ENCODE measurements at regions not wholly inside any gene's neighbourhood (a gene's known extent, or its start where the extent isn't known, plus 50 kb on each side); places are given as distances from the start of the nearest gene placed in this dataset.

- intact Hi-C loops (cut with DNase I, micrococcal nuclease): no loop called here
- DNase-seq (peak in 2 of 3 donors; percentile 18 to 31), ATAC-seq (no peak)
- no peak for TF ChIP-seq CTCF (IDR thresholded peaks at IDR 0.05)
- Histone ChIP-seq H3K4me3 (no peak overlapping the region), H3K36me3 (ENCODE audit: low read depth) (no peaks in the 10 kb centered on the region), H3K9me3 (no peaks in the 10 kb centered on the region), H3K4me1 (ENCODE audit: low read depth) (no peaks in the 10 kb centered on the region)
These were observed 96.1 kb downstream of the PDGFA start for GRCh38 chr7:423312-424260.

GRCh38 chr7:424301-424935 is 95.2 kb downstream of the PDGFA start:
- Histone ChIP-seq H3K36me3 (ENCODE audit: low read depth) (no peaks in the 10 kb centered on the region), H3K9me3 (no peaks in the 10 kb centered on the region), H3K4me3 (no peak overlapping the region), H3K4me1 (ENCODE audit: low read depth) (no peaks in the 10 kb centered on the region)
- no peak for TF ChIP-seq CTCF (IDR thresholded peaks at IDR 0.05)
- intact Hi-C loops (cut with DNase I, micrococcal nuclease): no loop called here
- ATAC-seq: peak; percentile 9
- peak in 1 of 3 donors; percentile 29 for DNase-seq

GRCh38 chr7:424961-425793 is 94.5 kb downstream of the PDGFA start:
- ATAC-seq (no peak), DNase-seq (peak in 1 of 3 donors; percentile 43)
- no peak for TF ChIP-seq CTCF (IDR thresholded peaks at IDR 0.05)
- intact Hi-C loops (cut with DNase I, micrococcal nuclease): no loop called here
- no peaks in the 10 kb centered on the region for H3K4me1 ChIP-seq (ENCODE audit: low read depth)
- no peaks in the 10 kb centered on the region for H3K9me3 ChIP-seq
- H3K36me3 ChIP-seq (ENCODE audit: low read depth): no peaks in the 10 kb centered on the region
- H3K4me3 ChIP-seq: no peak overlapping the region

GRCh38 chr7:425794-426188 is 93.9 kb downstream of the PDGFA start:
- no peak for ATAC-seq
- DNase-seq: peak in 1 of 3 donors; percentile 37
- Histone ChIP-seq H3K36me3 (ENCODE audit: low read depth) (no peaks in the 10 kb centered on the region), H3K4me3 (no peak overlapping the region), H3K4me1 (ENCODE audit: low read depth) (no peaks in the 10 kb centered on the region), H3K9me3 (no peaks in the 10 kb centered on the region)
- intact Hi-C loops (cut with DNase I, micrococcal nuclease): no loop called here
- no peak for TF ChIP-seq CTCF (IDR thresholded peaks at IDR 0.05)

- Histone ChIP-seq H3K4me1 (ENCODE audit: low read depth) (no peaks in the 10 kb centered on the region), H3K9me3 (no peaks in the 10 kb centered on the region), H3K4me3 (no peak overlapping the region), H3K36me3 (ENCODE audit: low read depth) (no peaks in the 10 kb centered on the region)
- TF ChIP-seq CTCF (IDR thresholded peaks at IDR 0.05): no peak
- ATAC-seq: no peak
- peak in 1 of 3 donors; percentile 45 for DNase-seq
- intact Hi-C loops (cut with DNase I, micrococcal nuclease): no loop called here
These were observed 93.1 kb downstream of the PDGFA start for GRCh38 chr7:426510-426909.

All from mucosa of descending colon (tissue), 3 donors.